Glomerular visceral epithelial cell (primary cell): ENCODE measurements at regions not wholly inside any gene's neighbourhood (a gene's known extent, or its start where the extent isn't known, plus 50 kb on each side); places are given as distances from the start of the nearest gene placed in this dataset.

Experiments
- DNase-seq: peaks from one replicate; pipeline ENCODE4 v3.0.0-alpha.2; 2016; ENCODE audit errors: extremely low spot score

- no peak for DNase-seq
Measured at GRCh38 chr2:146037334-146037870, 1517.5 kb upstream of the ZEB2 start.

DNA sequence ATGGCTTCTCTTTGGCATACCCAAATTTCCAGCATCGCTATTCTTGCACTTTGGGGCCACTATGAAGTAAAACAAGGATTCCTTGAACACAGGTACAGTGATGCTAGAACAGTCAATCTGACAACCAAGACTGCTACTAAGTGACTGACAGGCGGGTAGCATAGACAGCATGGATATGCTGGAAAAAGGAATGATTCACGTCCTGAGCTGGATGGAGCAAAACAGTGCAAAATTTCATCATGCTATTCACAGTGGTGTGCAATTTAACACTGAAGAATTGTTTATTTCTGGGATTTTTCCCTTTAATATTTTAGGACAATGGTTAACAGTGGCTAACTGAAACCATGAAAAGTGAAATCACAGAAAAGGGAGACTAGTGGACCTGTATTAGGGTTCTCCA is 1511.2 kb upstream of the ZEB2 start:
- DNase-seq = no peak

DNA sequence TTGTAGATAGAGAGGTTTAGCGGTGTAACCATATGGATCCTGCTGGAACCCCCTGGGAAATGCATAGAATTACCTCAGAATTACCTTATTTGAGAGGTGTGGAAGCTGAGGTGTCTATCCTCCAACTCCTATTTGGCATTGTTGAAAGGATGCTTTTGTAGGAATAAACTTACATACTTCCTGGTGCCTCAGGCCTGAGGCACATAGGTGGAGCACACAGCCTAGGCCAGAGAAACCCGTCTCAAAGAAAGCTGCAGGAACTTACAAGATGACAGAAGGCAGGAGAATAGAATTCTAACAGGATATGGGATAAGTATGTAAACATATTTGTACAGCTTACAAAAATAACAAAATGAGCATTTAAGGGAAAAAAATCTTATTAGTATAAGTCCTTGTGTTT is 1507.2 kb upstream of the ZEB2 start:
- no peak for DNase-seq

GRCh38 chr2:146025519-146025918 is 1505.6 kb upstream of the ZEB2 start:
- DNase-seq = no peak

DNA sequence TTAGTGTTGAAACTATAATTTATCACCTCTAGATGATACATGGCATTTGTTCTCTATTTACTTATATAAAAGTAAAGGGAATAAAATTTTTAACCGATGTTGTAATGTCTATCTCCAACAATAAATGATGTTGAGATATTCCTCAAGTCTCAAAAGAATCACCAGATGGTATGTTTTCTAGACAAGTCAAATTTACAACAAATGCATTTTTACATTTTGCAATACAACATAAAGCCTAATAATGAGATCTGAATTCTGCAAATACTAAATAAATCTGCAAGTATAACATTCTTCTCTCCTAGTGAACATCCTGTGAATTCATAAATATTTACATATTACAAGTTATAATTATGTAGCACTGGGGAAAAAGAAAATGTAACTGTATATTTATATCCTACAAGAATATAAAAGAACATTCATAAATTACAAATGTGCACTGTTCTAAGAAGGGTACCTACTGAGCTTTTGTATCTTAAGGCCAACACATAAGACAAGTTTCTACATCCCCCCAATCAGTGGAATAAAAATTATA is 1504.4 kb upstream of the ZEB2 start:
- DNase-seq = no peak

DNA sequence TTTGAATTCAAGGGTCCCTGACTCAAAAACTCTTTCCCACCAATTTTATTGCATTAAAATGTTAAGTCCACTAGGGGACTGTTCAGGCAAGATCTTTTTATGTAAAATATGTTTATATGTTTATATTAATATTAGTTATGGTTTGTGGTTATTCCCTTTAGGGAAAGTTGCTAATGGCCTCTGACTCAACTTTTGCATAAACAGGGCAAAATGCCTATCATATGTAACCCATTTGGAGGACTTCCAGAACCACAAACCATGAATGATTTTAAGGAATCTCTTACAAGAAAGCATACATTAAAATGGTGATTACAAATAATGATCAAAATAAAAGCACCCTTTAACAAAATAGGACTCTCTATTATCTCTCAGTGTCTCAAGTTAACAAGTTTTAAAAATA is 1484.5 kb upstream of the ZEB2 start:
- peak; percentile 52 for DNase-seq

GRCh38 chr2:146003337-146003736 is 1483.4 kb upstream of the ZEB2 start:
- DNase-seq = no peak

GRCh38 chr2:145994910-145995309 is 1475.0 kb upstream of the ZEB2 start:
- no peak for DNase-seq

DNA sequence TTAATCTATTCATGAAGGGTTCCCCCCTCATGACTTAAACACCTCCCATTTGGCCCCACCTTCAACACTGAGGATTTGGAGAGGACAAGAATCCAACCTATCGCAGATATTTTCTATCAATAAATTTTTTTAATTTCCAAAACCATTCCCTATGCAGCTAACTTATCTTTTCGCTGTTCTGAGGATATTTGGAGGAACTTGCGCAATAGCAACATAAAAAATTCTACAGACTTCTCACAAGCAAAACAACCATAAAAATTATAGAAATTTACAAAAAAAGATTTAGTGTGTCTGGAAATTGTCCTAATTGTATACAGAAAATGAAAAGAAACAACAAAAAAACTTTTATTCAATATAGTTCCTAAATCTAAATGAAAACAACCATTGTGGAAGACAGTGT is 1472.7 kb upstream of the ZEB2 start:
- no peak for DNase-seq

DNA sequence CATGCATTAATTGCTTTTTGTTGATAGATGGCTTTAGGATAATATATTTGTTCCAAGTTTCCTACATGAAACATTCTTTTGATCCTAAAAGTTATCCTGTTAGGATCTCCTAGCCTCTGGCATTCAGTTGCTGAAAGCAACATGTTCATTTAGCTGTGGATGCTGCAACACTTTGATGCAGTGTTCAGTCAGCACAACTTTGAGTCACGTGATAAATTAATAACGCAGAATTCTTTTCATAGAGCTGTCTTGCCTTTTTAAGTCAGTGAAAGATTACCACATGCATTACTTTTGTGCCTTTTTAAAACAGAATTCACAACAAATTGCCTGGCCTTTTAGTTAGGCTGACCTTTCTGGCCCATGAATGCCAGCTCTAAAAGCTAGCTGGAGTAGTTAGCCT is 1467.9 kb upstream of the ZEB2 start:
- DNase-seq = no peak

GRCh38 chr2:145985517-145985916 is 1465.6 kb upstream of the ZEB2 start:
- no peak for DNase-seq

- peak; percentile 56 for DNase-seq
Measured at GRCh38 chr2:145984580-145984979, 1464.7 kb upstream of the ZEB2 start.

- no peak for DNase-seq
Measured at GRCh38 chr2:145980318-145980717, 1460.4 kb upstream of the ZEB2 start.

GRCh38 chr2:145975406-145975805 is 1455.5 kb upstream of the ZEB2 start:
- DNase-seq = peak; percentile 1

GRCh38 chr2:145961846-145962245 is 1441.9 kb upstream of the ZEB2 start:
- no peak for DNase-seq

GRCh38 chr2:145960479-145961163 is 1440.7 kb upstream of the ZEB2 start:
- no peak for DNase-seq

DNA sequence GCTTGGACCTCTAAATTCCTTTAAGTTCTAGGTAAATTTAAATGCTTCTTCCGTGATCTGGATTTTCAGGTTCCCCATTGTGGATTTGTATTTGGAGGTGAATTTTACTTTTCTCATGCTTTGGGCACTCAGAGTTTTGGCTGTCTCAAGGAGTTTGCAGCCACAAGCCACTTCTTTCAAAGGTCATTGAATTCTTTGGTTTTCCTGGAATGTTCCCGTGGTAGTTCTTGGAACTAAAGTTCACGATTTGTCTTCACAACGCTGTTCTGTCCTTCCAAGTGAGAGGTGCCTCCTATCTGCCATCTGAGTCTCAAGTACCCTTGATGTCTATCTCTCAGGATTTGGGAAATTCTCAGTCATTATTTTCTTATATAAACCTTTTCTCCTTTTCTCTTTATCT is 1438.7 kb upstream of the ZEB2 start:
- no peak for DNase-seq

DNA sequence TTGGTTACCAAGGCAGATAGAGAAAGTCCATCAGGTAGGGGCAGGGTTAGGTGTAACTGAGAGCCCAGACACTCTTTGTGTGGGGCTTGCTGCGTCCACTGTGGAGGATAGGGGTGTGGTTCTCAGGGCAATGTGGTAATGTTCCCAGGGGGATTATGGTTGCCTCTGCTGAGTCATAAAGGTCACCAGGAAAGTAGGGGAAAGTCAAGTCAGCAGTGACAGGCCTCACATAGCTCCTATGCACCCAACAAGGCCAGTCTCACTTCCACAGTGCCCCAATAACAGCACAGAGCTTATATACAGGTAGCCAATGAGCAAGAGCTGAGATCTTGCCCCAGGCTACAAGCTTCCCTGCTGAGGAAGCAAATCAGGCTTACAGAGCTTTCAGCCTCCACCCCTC is 1438.0 kb upstream of the ZEB2 start:
- no peak for DNase-seq

DNA sequence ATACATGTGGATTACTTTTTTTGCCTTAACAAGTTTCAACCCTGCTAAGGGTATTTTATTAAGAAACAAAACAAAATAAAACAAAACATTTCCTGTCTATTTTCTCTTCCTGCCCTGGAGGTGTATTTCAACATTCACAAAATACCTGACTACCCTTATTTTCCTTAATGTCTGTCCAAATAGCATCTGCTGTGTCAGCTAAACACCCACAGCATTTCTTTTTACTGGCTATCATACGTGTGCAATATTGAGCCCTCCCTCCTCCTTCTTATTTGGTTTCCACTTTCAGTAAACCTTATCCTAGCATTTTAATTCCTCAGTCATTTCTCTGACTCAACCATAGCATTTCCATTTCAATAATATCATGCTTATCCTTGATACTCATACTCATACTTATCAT is 1420.0 kb upstream of the ZEB2 start:
- no peak for DNase-seq

DNA sequence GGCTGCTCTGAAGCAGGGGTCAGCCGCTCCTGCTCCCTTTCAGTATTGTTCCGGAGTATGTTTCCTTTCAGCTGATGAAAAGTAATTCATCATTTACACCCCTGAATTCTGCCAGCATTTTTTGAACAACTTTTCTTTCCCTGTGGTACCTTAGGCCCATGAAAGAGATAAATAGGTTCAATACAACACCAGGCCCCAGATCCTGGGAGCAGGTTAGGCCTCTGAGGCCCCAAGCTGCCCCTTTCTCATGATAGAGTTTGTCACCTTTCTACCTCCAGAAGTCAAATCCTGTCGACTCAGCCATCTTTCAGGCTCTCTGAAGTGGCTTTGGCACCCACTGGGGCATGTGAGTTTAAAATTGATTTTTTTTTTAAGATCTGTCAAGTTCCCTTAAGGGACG is 1415.1 kb upstream of the ZEB2 start:
- DNase-seq = no peak

- DNase-seq = no peak
Measured at GRCh38 chr2:145931781-145932395, 1412.0 kb upstream of the ZEB2 start.

DNA sequence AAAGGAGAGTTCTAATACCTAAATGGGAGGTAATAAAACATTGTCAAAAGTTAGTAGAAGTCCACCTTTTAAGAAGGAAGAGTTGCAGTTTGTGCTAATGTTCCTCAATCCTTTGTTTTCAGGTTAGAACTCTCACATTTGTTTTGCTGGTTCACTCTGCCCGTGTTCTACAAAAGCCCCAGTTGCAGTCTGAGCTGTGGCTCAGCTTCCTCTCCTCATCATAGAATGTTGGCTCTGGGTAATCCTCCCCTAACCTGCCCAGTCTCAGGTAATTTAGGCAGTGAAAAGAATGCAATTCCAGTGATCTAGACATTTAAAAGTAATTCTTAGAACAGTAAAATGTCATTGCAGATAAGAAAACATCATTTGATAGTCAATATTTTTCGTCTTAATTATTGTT is 1410.4 kb upstream of the ZEB2 start:
- no peak for DNase-seq
